Mesenteric fat pad (tissue), 1 donor: ENCODE measurements at regions not wholly inside any gene's neighbourhood (a gene's known extent, or its start where the extent isn't known, plus 50 kb on each side); places are given as distances from the start of the nearest gene placed in this dataset.
"Not testable (repeated sequence)": the region's sequence is repeated elsewhere in the genome, so short reads cannot be mapped to it uniquely, and the experiment has no call there.

Experiments used
- DNase-seq: peaks from one replicate; pipeline ENCODE4 v3.0.0-alpha.2; 2020; ENCODE audit warnings: low spot score
- donor health status: DM: yes; HTN: yes; CAD: no.

DNA sequence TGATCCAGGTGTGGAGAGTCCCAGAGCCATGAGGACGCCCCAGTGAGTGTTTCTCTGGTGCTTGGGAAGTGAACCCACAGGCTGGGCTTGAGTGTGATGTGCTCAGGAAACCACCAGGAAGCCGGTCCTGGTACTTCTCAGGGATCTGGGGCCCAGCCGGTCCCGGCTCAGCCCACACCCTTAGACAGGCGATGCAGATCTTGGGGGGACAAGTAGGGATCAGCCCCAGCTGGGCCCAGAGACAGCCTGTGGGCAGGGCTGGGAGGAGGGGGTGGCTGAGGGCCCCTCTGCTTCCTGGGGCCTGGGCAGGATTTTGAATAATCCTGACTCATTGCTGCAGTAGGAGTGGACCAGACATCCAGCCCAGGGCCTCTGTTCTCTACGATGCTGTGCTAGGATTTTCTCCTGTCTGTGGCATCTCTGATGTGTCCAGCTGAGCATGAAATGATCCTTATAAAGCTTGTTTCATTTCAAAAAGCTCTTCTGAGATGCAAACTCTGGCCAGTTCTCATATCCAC lies 698.0 kb downstream of the PTPRU start:
- no peak for DNase-seq

GRCh38 chr1:29933067-29933466 lies 696.7 kb downstream of the PTPRU start:
- no peak for DNase-seq

DNA sequence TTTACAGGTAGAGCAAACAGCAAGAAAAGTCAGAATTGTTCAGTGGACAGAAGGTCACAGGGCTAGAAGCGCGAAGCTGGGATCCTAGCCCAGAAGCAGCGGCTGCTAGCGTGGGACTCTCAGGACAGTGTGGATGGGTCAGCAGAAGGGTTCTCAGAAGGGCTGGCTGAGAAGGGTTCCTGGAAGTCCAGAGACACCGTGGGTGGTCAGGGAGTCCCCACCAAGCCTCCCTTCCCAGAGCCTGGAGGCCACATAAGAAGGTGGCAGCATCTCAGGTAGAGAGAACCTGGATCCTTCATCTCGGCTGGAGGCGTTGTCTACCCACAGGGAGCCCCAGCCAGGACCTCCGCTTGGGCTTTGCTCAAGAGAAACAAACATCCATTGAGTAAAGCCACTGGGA lies 696.3 kb downstream of the PTPRU start:
- no peak for DNase-seq

DNA sequence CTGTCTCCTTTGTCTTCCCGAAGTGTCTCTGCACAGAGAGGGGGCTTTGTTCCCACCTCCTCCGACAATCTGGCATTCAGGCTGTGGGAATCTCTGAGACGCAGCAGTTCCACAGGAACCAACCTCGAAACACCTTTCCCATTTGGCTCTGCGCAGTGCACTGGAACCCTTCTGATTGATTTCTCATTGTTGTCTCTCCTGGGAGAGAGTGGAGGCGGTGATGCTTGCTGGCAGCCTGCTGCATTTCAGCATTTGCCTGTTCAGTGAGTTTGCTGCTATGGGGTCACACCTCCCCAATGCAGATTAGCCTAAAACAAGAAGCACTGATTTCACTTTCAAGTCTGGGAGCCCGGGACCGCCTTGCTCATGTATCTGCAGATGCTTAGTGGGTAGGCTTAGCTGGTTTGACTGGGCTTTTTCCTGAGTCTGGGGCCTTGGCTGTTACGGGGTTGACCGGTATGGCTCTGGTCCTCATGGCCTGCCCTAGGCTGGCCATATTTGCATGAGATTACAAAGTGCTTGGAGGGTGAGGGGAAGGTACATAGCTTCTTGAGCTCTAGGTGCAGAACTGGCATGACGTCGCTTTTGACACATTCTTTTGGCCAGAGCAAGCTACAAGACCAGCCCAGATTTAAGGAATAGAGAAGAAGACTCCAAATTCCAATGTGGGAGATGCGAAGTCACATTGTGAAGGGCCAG lies 695.3 kb downstream of the PTPRU start:
- no peak for DNase-seq

GRCh38 chr1:29925058-29925457 lies 688.7 kb downstream of the PTPRU start:
- DNase-seq, result no peak

DNA sequence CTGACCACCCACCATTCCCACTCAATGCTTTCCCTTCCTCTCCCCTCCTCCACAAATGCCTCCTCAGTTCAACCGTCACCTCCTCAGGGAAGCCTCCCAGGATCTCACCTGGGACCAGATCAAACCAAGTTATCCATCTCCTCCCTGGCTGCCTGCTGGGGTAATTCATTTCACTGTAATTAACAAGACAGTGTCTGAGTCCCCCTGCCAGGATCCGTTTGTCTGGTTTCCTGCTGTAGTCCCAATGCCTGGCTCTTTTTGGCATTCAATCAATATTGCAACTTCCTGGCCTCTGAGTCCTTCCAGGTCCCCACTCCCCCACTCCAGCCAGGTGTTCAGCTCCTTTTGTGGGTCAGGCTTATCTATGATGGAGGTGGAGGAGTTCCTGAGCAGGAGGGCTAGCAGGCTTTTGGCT lies 687.7 kb downstream of the PTPRU start:
- DNase-seq, result no peak

DNA sequence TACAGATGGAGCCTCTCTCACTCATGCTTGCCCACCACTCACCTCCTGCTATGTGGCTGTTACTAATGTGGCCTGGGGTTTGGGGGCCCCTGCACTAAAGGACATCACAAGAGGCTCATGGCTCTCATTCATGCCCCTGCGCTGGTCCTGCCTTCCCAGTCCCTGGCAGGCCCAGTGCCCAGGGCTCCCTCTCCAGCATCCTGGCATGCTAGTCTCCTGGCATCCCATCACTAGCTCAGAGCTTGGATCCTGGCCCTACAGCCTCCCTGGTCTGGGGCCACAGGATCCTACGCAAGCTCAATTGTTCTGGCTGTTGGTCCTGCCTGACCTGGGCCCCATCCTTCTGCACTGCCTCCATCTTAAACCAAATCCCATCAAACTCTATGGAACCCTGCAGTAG lies 685.4 kb downstream of the PTPRU start:
- no peak for DNase-seq

- DNase-seq, result no peak
These were observed 684.5 kb downstream of the PTPRU start for GRCh38 chr1:29920784-29921183.

GRCh38 chr1:29920316-29920715 lies 684.0 kb downstream of the PTPRU start:
- no peak for DNase-seq

DNA sequence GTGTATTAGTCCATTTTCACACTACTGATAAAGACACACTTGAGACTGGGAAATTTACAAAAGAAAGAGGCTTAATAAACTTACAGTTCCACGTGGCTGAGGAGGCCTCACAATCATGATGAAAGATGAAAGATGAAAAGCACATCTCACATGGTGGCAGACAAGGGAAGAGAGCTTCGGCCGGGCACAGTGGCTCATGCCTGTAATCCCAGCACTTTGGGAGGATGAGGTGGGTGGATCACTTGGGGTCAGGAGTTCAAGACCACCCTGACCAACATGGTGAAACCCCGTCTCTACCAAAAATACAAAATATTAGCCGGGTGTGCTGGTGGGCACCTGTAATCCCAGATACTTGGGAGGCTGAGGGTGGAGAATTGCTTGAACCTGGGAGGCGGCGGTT lies 682.7 kb downstream of the PTPRU start:
- not testable (repeated sequence) for DNase-seq

DNA sequence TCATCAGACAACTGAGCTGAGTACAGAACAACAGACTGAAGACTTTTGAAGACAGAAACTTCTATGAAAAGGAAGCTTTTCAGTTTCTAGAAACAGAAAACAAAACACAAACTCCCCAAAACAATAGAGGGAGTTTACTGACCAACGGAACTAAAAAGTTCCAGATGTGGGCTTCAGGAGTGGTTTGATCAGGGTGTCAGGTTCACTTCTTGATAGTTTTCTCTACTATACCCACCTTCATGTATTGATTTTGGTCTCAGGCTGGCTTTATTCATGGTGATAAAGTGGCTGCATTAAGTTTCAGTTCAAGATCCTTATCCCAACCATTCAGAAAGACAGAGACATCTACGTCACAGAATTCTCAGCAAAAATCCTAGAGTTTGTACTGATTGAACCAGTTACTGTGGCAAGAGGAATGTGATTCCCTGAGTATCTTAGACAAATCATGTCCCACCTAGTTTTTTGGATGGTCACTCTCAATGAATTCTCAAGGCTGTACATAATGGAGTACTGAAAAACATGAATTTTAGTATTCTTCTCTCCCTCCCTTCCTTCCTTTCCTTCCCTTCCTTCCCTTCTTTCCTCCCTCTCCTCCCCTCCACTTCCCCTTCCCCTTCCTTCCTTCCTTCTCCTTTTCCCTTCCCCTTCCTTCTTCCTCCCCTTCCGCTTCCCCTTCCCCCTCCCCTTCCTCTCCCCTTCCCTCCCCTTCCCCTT lies 680.5 kb downstream of the PTPRU start:
- DNase-seq, result no peak

- no peak for DNase-seq
These were observed 678.6 kb downstream of the PTPRU start for GRCh38 chr1:29914936-29915335.

GRCh38 chr1:29912425-29912824 lies 676.1 kb downstream of the PTPRU start:
- DNase-seq, result no peak

GRCh38 chr1:29909962-29910361 lies 673.6 kb downstream of the PTPRU start:
- no peak for DNase-seq

DNA sequence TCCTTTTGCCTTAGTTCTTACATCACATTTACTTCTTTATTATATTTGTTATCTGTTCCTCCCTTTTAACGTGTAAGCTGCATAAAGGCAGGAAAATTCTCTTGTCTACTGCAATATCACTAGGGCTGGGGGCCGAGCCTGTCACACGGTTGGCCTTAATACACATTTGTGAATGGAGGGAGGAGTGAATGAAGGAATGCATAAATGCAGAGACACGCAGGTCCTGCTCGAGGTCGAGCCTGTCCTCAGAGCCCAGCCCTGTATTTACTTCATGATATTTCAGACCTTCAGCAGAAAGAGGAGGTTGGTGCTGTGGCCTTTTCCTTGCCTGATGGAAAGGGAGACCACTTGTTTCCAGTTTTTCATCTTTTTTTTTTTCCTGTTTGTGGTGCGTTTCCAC lies 671.3 kb downstream of the PTPRU start:
- DNase-seq, result no peak

DNA sequence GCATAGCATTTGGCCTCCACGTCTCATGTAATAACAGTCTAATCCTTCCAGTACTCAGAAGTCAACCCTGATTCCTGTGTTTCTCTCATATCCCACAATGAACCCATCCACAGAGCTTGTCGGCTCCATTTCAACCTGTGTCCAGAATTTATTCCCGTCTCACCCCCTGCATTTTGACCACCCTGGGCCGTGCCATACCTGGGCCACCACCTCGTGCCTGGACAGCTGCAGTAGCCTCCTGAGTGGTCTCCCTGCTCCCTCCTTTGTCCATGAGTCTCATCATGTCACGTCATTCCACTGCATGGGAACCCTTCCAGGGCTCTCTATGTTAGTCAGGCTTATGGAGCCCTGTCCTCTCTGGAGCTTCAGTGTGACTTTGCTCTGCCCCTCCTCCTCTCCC lies 670.6 kb downstream of the PTPRU start:
- no peak for DNase-seq

- no peak for DNase-seq
These were observed 667.3 kb downstream of the PTPRU start for GRCh38 chr1:29903548-29904166.

GRCh38 chr1:29901624-29902325 lies 665.5 kb downstream of the PTPRU start:
- no peak for DNase-seq

DNA sequence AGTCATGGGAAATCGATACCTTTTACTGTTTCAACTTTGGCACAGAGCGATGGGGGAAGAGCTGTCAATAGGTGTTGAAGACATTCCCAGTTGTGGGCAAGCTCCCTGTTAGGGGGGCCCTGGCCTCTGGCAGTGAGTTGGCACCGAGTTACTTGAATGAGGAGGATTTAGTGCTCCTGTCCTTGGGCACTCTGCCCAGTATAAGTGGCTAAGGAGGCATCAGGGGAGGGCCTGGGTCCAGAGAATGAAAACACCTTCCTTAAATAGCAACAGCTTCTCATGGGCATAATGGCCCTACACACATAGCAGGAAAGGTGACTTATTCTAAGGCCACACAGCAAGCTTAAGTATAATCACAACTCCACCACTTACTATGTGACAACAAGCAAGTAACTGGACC lies 664.4 kb downstream of the PTPRU start:
- DNase-seq, result no peak

GRCh38 chr1:29900104-29900679 lies 663.9 kb downstream of the PTPRU start:
- no peak for DNase-seq
